Left renal pelvis (tissue), 4 donors: ENCODE measurements at regions not wholly inside any gene's neighbourhood (a gene's known extent, or its start where the extent isn't known, plus 50 kb on each side); places are given as distances from the start of the nearest gene placed in this dataset.

Experiments
- DNase-seq, 4 donors: peaks; one replicate each; pipeline ENCODE4 v3.0.0-alpha.2; 2013; ENCODE audit warnings: low read depth in 4 of 4, low spot score in 3 of 4

DNA sequence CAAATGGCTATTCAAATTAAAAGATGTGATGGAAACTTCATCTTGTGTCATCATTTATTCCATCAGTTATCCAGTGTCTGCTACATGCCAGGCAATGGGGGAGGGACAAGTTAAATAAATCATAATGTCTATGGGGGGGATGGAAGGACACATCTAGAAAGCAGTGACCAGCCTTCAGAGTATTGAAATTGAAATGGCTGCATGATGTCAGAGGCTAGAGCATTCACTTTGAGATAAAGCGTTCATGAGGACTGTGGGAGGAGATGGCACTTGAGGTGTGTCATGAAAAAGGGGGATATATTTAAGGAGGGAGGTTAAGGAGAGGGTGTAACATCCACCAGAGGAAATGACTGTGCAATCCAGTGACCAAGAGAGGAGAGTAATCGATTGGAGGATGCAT, 50.6 kb downstream of the SLIT2 start:
- no peak for DNase-seq

DNA sequence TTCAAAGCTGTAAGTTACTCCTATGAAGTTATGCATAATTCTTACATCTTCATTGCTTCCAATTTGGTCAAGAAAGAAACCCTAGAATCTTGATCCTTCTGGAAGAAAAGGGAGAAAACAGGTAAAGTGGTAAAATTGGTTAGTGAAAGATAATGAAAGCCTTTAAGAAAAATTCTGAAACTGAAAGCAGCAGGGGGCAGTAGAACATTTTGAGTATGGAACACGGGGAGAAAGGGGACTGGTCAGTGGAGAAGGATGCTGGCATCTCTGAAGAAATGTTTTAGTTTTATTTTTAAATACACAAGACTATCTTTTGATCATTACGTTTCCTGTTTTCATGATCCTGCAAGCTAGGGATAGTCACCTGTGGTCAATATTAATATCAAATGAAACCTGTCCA, 54.3 kb downstream of the SLIT2 start:
- DNase-seq = no peak

DNA sequence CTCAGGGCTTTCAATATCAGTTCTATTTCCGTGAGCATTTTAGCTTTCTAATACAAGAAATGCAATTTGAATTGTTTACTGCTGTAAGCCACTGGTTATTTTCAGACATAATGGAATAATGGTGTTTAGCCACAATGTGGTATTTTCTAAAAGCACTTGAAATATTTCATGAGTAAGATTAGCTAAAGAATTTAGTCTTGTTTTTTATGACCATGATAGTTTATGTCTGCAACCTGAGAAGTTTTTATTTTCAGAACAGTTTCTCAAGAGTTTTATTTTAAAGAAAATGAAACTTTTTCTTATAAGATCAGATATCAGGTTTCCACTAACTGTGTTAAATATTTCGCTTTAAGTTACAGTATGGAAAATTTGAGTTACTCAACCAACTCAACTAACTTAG, 60.2 kb downstream of the SLIT2 start:
- no peak for DNase-seq

DNA sequence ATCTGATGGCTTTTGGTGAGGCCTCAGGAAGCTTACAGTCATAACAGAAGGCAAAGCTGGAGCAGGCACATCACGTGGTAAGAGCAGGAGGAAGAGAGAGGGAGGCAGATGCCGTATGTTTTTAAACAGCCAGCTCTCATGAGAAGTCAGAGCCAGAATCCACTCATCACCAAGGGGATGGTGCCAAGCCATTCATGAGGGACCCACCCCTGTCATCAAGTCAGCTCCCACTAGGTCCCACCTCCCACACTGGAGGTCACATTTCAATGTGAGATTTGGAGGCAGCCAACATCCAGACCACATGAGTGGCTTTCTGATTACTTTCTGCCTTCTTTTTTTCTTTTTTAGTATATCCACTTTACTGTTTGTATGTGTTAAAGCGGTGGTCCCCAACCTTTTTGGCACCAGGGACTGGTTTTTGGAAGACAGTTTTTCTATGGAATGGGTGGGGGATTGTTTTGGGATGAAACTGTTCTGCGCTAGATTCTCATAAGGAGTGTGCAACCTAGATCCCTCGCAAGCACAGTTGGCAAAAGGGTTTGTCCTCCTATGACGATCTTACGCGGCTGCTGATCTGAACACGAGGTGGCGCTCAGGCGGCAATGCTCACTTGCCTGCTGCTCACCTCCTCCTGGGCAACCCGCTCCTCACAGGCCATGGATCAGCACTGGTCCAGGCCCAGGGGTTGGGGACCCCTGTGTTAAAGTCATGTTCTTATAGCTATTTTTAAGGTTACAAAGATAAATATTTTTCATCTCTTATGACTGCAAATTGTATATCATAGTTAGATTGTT, 61.7 kb downstream of the SLIT2 start:
- no peak for DNase-seq

DNA sequence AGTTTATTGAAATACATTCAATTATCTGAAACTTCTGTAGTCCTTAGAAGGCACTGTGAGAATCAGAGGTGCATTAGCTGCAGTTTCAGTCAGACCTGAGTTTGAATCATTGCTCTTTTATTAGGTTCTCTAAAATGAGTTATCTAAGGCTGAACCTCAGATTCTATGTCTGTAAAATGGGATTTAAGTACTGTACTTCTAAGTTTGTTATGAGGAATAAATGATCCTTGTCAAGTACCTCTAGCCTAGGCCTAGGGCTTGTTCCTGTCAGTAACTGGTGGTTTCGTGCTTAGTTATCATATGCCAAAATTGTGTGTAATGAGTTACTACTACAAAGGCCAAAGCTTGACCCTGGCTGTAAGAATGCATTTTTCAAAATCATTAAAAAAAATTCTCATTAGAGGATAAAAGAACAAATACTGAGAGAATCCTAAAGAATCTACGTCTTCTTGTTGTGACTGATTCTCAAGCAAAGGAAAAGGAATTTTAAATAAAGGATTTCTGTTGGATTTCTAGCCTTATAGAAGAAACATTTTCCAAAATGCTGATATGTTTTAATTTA, 65.8 kb downstream of the SLIT2 start:
- DNase-seq = no peak

DNA sequence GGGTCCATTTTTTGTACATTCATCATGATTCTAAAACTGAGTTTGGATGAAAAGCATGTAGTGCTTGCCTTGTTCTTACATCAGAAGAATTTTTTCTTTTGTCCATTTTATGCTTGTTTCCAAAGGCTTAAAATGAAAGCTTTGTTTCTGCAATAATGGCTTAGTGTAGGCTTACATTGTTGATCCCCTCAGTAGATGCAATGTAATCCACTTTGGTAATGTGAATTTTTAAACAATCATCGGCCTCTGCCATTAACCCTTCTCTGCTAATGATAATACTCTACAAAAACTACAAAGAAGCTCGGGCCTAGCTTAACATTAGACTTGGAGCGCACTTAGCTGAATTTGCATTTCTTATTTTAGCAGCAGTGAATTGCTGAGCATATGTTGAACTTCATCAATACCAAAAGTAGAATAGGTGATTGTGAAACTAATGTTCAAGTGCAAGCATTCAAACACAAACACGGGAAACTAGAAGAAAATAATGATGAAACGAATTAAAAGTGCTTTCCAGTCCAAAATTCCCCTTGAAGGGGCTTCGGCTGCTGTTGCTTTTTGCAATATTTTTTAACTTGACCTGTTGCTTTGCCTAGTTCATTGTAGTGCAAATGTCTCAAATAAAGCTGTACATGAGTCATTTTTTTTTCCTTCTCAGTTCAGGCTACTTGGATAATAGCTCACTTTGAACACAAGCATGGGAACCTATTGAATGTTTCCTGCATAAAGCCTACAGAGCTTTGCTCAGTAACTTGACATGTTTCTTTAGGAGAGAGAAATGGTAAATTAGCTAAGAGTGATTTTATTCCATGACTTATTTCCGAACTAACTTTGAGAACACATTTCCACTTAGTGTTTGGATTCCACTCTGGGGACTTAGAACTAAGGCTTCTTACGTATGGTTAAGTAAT, 66.5 kb downstream of the SLIT2 start:
- DNase-seq = no peak

DNA sequence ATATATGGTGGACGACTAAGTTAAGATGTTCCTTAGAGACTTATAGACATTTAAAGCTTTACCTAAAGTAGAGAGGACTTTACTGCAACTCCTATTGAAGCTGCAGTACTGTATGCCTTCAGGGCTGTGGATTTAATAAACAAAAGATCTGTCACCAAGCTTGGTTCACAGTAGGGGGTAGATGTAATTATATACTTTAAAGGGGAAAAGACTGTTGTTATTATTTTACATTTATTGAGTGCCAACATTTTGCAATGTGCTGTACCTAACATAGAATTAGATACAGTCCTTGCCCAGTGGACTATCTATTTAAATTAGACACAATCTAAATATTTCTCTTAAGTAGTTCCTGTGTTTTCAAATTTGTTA, 67.2 kb downstream of the SLIT2 start:
- no peak for DNase-seq

DNA sequence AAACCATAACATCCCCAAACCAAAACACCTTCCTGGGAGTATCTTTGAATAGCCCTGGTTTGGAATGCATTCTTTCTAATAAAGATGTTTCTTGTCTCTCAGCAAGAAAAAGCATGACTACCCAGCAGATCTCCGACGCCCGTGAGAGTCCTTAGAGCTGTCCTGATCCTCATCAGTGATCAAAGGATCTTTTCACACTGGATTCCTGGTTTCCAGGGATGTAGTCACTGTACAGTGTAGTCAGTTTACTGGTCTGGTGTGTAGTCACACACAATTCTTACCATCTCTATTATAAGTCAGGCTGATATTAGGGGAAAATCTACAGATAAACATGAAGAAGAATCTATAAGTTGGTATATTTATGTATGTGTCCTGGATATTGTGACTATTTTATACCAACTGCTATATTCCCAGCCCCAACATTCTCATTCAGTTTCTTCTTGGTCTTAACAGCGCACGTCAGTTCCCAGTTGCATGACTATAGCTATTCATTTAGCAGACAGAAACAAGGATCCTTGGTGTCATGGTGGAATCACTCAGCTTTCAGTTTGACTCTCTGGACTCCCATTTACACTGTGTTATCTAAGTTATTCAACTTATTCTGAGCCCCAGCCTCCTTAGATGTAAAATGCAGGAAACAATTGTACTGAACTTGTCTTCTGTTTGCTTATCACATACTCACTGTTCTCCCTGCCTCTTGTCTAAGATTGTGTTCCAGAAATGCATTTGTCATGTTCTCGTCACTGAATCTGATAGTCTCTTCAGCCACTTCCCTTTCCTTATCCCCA, 68.3 kb downstream of the SLIT2 start:
- no peak for DNase-seq

DNA sequence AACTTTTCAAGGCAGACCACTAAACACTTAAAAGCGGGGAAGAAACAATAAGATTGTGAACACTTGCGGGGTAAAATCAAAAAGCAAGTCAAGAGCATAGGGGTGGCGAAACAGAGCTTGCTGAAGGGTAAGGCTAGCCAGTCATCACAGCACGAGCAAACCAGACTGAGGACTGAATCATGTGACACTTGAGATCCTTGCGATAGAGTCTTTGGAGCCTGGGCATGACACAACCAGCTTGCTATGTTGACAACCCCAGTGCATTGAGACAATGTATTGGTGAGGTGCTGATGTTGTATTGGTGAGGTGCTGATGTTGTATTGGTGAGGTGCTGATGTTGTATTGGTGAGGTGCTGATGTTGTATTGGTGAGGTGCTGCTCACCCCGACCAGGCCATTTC, 72.3 kb downstream of the SLIT2 start:
- DNase-seq = no peak

DNA sequence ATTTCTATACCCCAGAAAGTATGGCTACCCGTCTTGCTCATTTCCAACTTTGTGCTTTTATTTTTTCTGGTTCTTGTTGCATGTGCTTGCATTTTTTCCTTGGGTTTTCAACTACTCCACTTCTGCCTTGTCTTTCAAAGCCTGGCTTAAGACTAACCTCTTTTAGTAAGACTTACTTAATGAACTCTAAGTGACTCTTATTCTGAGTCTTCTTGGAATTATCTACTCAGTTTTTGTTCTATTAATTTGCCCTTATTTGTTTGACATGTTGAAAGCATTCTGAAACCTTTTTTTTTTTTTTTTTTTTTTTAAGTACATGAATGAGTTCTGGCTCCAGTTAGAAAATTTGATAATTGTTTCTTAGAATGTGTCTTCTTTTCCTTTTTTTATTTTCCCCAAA, 74.8 kb downstream of the SLIT2 start:
- DNase-seq = no peak

DNA sequence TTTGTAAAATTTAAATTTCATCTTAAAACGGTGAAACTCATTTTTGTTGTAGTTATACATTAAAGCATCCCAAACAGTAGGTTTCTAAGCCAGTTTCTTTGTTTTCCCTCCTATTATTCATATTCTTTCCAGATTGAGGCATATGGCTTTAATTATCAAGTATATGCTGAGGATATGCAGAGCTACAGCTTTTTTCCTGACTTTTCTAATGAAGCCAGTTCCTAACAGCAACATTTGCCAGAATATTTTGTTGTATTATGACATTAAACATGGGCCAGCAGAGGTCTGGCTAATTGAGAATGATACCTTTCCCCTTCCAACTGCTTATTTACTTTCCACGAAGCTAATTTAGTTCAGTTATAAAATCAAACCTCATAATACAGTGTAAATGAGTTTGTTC, 75.3 kb downstream of the SLIT2 start:
- DNase-seq = no peak

DNA sequence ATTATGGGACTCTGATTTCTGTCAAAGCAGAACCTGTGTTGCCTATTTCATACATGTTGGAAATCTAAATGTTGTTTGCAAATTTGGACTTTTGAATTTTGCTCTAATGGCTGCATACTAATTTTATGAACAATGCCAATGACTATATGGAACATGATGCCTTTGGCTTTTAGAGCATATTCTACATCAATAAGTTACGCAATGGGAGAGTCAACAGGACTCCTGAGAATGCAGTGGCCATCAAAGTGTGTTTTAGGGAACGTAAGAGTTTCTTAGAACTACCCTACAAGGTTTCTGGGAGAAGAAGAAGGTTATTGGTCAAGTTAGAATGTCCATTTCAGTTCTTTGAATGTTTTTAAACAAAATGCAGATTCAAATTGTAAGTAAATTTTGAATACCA, 76.1 kb downstream of the SLIT2 start:
- DNase-seq = no peak

DNA sequence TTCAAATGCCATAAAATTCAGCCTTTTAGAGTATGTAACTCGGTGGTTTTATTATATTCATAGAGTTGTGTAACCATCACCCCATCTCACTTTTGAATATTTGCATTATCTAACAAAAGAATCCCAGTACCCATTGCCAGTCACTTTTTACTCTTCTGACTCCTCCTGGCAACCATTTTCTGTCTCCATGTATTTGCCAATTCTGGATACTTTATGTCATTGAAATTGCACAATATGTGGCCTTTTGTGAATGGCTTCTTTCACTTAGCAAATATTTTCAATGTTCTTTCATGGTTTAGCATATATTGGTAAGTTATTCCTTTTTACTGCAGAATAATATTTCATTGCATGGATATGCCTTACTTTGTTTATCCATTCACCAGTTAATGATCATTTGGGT, 79.9 kb downstream of the SLIT2 start:
- DNase-seq = no peak

DNA sequence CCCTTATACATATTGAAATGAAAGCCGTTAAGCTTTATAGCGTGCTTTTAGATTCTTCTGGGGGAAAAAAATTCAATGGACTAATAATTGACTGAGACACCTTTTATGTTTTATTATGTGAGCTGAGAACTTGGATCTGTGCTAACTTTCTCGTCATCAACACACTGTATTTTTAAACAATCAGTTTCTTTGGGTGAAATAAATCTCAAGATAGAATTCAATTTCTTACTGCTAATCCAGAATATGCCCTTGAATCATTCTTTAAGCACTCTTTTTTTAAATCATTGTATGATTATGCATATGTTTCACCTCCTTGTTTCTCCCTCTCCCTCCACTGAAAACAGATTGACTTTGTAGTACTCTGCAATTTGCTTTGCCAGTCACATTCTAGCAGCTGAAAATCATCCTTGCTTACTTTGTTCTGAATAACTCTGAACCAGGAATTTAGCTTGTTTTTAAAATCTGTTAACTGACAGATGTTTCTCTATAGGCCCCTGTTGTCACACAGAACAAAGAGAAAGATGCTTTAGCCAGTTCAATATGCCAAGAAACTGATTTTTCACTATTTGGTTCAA, 81.5 kb downstream of the SLIT2 start:
- DNase-seq = no peak

DNA sequence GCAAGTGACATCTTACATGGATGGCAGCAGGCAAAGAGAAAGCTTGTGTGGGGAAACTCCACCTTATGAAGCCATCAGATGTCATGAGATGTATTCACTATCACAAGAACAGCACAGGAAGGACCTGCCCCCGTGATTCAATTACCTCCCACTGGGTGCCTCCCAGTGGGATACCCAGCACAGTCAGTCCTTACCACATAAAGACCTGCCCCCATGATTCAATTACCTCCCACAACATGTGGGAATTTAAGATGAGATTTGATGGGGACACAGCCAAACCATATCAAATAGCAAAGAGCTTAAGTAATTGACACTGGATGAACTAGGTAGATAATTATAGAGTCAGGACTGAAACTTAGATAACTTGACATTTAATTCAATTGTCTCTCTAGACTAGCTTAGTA, 85.6 kb downstream of the SLIT2 start:
- DNase-seq = no peak

DNA sequence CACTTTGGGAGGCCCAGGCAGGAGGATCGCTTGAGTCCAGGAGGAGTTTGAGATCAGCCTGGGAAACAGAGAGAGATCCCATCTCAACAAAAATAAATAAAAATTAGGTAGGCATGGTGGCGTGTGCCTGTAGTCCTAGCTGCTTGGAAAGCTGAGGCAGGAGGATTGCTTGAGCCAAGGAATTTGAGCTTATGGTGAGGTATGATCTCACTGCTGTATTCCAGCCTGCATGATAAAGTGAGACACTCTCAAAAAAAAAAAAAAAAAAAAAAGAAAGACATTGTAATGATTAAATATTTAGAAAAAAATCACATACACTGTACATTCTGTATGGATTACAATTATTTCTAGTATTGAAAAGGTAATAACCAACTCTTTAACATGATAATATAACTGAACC, 87.1 kb downstream of the SLIT2 start:
- DNase-seq = no peak

DNA sequence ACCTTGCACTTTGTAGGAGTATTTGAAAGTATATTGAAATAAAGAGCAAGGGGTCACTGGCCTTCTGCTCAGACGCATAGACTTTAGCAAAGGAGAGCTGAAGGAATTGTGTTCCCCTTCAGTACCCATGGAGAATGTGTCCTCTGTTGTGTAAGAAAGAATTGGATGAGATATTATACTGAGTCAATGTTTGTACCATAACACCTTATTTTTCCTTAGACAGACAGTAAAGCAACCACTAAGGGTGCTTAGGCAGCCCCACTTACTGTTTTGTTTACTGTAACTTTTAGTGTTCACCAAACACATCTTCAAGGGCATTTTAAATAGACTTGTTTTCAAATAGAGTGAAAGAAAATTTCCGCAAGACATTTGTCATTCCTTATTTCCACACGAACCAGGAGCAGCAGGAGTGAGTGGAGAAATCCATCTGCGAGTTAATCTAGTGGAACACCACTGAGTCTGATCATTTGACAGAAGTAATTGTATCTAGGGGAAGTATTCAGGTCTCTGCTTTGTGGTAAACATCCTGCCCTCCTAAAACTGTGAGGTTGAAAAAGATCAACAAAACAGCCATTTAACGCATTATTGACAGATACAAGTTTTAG, 89.5 kb downstream of the SLIT2 start:
- peak in 2 of 4 donors; percentile 33 to 48 for DNase-seq

DNA sequence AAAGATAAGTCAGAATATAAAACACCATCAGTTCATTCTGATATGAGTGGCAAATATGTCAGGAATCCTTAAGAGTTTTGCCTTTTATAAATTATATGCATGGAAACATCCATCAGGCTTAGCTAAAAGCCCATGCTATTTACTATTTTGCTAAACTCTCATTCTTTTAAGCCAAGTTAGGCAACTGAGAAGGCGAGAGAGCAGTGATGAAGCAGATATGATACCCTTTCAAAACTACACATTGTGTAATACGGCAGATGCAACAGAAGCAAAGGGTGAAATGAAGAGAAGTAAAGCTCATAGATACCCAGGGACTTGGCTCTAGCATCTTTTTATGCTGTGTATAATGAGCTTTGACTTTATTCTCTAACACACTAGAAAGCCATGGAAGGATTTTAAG, 95.8 kb downstream of the SLIT2 start:
- DNase-seq = no peak

DNA sequence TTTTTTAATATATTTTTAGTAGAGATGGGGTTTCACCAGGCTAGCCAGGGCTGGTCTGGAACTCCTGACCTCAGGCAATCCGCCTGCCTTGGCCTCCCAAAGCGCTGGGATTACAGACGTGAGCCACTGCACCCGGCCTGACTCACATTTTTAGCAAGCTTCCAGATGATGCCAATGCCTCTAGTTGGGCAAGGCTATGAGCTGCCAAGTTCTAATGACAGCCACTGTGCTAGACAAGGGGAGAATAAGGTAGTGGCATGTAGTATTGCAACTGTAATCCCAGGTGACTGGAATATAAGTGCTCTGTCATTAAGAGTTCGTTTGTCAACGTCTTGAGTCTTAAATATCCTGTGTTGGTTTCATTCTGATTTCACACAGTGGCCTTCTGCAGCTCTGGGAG, 96.7 kb downstream of the SLIT2 start:
- DNase-seq = no peak
